ENCODE measurements at regions not wholly inside any gene's neighbourhood (a gene's known extent, or its start where the extent isn't known, plus 50 kb on each side); places are given as distances from the start of the nearest gene placed in this dataset.

- no peak overlapping the region for H3K27ac Mint-ChIP-seq (ENCODE audit: unreplicated experiment)
- TF ChIP-seq CTCF (IDR thresholded peaks at IDR 0.05; ENCODE audit: partially characterized antibody, unreplicated experiment) = no peak
- H3K4me3 Mint-ChIP-seq (ENCODE audit: unreplicated experiment) = peak overlapping the region; percentile 53
- no peak for DNase-seq
- H3K36me3 Mint-ChIP-seq (ENCODE audit: unreplicated experiment) = no peaks in the 10 kb centered on the region
- peaks cover 4% of the 10 kb centered on the region for H3K9me3 Mint-ChIP-seq (ENCODE audit: unreplicated experiment)
- H3K27me3 Mint-ChIP-seq (ENCODE audit: unreplicated experiment) = peaks cover 6% of the 10 kb centered on the region
- peaks cover 15% of the 10 kb centered on the region for H3K4me1 Mint-ChIP-seq (ENCODE audit: low read depth, unreplicated experiment)
These were observed 238.3 kb upstream of the SDK2 start for GRCh38 chr17:73882590-73882989.

DNA sequence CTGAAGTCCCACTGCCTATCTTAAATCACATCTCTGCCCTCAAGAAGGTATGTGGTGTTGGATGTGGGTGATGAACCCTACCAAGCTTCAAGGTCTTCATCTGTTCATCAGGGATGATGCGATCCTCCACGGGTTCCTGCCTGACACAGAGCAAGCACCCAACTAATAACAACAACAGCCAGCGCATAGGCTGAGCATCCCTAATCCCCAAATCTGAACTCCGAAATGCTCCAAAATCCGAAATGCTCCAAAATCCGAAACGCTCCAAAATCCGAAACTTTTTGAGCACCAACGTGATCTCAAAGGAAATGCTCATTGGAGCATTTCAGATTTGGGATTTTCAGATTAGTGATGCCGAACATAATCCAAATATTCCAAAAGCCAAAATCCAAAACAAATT is 238.9 kb upstream of the SDK2 start:
- Mint-ChIP-seq H3K36me3 (ENCODE audit: unreplicated experiment) (no peaks in the 10 kb centered on the region), H3K4me3 (ENCODE audit: unreplicated experiment) (peak overlapping the region; percentile 43), H3K27me3 (ENCODE audit: unreplicated experiment) (peaks cover 10% of the 10 kb centered on the region), H3K4me1 (ENCODE audit: low read depth, unreplicated experiment) (peaks cover 15% of the 10 kb centered on the region), H3K27ac (ENCODE audit: unreplicated experiment) (no peak overlapping the region), H3K9me3 (ENCODE audit: unreplicated experiment) (peaks cover 4% of the 10 kb centered on the region)
- DNase-seq = no peak
- TF ChIP-seq CTCF (IDR thresholded peaks at IDR 0.05; ENCODE audit: partially characterized antibody, unreplicated experiment) = no peak

DNA sequence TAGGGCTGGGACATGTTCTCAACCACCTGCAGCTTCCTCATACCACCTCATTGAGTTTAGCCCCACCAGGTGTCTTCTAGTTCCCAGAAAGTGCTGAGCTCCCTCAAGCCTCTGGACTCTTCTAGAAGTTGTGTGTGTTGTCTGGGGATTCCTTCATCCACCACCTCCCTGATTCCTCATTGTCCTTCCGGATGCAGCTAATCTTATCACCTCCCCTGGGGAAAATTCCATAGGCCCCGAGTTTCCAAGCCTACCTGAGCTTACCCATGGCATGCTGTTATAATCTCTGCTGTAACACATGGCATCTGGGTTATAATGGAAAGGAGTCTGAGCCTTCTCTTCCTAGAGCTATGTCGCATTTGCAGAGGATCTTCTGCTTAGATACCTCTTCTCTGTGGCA is 243.5 kb upstream of the SDK2 start:
- TF ChIP-seq CTCF (IDR thresholded peaks at IDR 0.05; ENCODE audit: partially characterized antibody, unreplicated experiment) = no peak

GRCh38 chr17:73888862-73889261 is 244.6 kb upstream of the SDK2 start:
- no peak overlapping the region for H3K4me3 Mint-ChIP-seq (ENCODE audit: unreplicated experiment)
- no peak for TF ChIP-seq CTCF (IDR thresholded peaks at IDR 0.05; ENCODE audit: partially characterized antibody, unreplicated experiment)
- H3K36me3 Mint-ChIP-seq (ENCODE audit: unreplicated experiment) = no peaks in the 10 kb centered on the region
- DNase-seq = no peak
- H3K9me3 Mint-ChIP-seq (ENCODE audit: unreplicated experiment) = peaks cover 10% of the 10 kb centered on the region
- H3K4me1 Mint-ChIP-seq (ENCODE audit: low read depth, unreplicated experiment) = peaks cover 14% of the 10 kb centered on the region
- peaks cover 10% of the 10 kb centered on the region for H3K27me3 Mint-ChIP-seq (ENCODE audit: unreplicated experiment)
- no peak overlapping the region for H3K27ac Mint-ChIP-seq (ENCODE audit: unreplicated experiment)

More for the DNA sequence above, 243.5 kb upstream of the SDK2 start:
- Mint-ChIP-seq H3K9me3 (ENCODE audit: unreplicated experiment) (peaks cover 10% of the 10 kb centered on the region), H3K4me1 (ENCODE audit: low read depth, unreplicated experiment) (peaks cover 18% of the 10 kb centered on the region), H3K4me3 (ENCODE audit: unreplicated experiment) (no peak overlapping the region), H3K36me3 (ENCODE audit: unreplicated experiment) (no peaks in the 10 kb centered on the region), H3K27me3 (ENCODE audit: unreplicated experiment) (peaks cover 10% of the 10 kb centered on the region), H3K27ac (ENCODE audit: unreplicated experiment) (no peak overlapping the region)
- DNase-seq = no peak

DNA sequence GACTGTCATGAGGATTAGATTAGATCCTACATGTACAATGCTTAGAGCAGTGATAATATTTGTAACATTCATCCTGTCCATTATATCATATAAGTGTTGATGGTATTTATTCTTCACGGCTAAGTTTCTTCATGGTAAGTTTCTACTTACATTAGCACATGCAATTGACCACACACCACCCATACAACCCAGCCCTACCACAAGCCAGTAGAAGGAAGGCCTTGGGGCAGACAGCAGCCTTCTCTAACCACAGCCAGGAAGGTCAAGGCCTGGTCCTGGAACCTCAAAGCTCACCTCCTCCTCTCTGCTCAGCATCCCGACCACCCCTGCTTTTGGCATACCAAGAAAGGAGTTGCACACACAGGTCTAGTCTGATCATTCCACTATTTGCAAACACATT is 245.2 kb upstream of the SDK2 start:
- H3K36me3 Mint-ChIP-seq (ENCODE audit: unreplicated experiment) = no peaks in the 10 kb centered on the region
- peaks cover 10% of the 10 kb centered on the region for H3K27me3 Mint-ChIP-seq (ENCODE audit: unreplicated experiment)
- peaks cover 10% of the 10 kb centered on the region for H3K9me3 Mint-ChIP-seq (ENCODE audit: unreplicated experiment)
- no peak overlapping the region for H3K4me3 Mint-ChIP-seq (ENCODE audit: unreplicated experiment)
- DNase-seq = no peak
- H3K27ac Mint-ChIP-seq (ENCODE audit: unreplicated experiment) = no peak overlapping the region
- no peak for TF ChIP-seq CTCF (IDR thresholded peaks at IDR 0.05; ENCODE audit: partially characterized antibody, unreplicated experiment)
- H3K4me1 Mint-ChIP-seq (ENCODE audit: low read depth, unreplicated experiment) = peaks cover 14% of the 10 kb centered on the region

Data from glutamatergic neuron (in vitro differentiated cells).